ENCODE measurements at regions not wholly inside any gene's neighbourhood (a gene's known extent, or its start where the extent isn't known, plus 50 kb on each side); places are given as distances from the start of the nearest gene placed in this dataset.

DNA sequence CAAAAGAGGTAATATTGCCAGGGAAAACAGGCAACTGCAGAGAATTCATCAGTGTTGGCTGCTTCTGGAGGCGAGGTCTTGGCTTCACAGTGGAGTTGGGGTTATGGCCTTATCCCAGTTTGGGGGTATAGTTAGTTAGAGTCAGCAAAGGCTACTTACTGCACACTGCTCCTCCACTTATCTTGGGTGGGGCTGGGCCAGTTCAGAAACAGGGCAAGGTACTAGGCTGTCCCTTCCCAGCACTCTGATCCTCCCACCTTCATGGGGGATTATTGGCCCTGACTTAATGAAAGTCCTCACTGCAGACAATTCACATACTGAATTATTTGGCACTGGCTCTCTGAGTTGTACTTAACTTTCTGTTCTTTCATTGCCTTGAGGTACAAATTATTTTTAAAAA lies 189.6 kb downstream of the NRIP1 start:
- TF ChIP-seq SMAD1 (IDR thresholded peaks at IDR 0.05; ENCODE audit: low read depth, partially characterized antibody) (no peak), FOS (IDR thresholded peaks at IDR 0.05; ENCODE audit: borderline replicate concordance, extremely low read depth, insufficient read length) (no peak), YBX1 (IDR thresholded peaks at IDR 0.05) (no peak)
